Naive thymus-derived CD8-positive, alpha-beta T cell (primary cell): ENCODE measurements at regions not wholly inside any gene's neighbourhood (a gene's known extent, or its start where the extent isn't known, plus 50 kb on each side); places are given as distances from the start of the nearest gene placed in this dataset.

ENCODE experiments used
- ATAC-seq, 2 donors: fragments of 150-1000 bp; cut with Tn5 transposase in 1 of 2; sonication (Bioruptor Pico), chemical (Tn5 transposase) in 1 of 2; 1 replicate in 1 of 2; 2 replicates in 1 of 2; pipeline ENCODE4 v1.10.0; 2021; ENCODE audit warnings: mild to moderate bottlenecking in 2 of 2, moderate library complexity in 2 of 2
- POLR2A ChIA-PET: fragments of 350-600 bp; sonication (Branson Sonifier 250); formaldehyde crosslinking; loops from one replicate; lab custom pipeline; 2021; ENCODE audit warnings: antibody characterized with exemption; lab: Charles Lee
- DNase-seq, 10 donors: peaks; one replicate each; pipeline versions ENCODE4 v3.0.0 to v3.0.0-alpha.2; 2020 to 2022
- H3K27ac Mint-ChIP-seq, 10 donors: one replicate each; pipeline ENCODE4 v1.8.0; 2020 to 2022; ENCODE audit warnings: mild to moderate bottlenecking in 10 of 10, mixed read lengths in 10 of 10, moderate library complexity in 4 of 10, inconsistent platforms in 1 of 10
- H3K27me3 Mint-ChIP-seq, 5 donors: one replicate each; pipeline ENCODE4 v1.8.0; 2021 to 2022; ENCODE audit warnings: mixed read lengths in 5 of 5
- H3K36me3 Mint-ChIP-seq, 3 donors: one replicate each; pipeline ENCODE4 v1.8.0; 2020 to 2022; ENCODE audit warnings: mixed read lengths in 3 of 3, mild to moderate bottlenecking in 2 of 3, inconsistent platforms in 1 of 3
- H3K4me1 Mint-ChIP-seq, 4 donors: one replicate each; pipeline ENCODE4 v1.8.0; 2021 to 2022; ENCODE audit warnings: mixed read lengths in 4 of 4
- H3K4me3 Mint-ChIP-seq, 10 donors: one replicate each; pipeline ENCODE4 v1.8.0; 2020 to 2022; ENCODE audit warnings: mild to moderate bottlenecking in 10 of 10, mixed read lengths in 10 of 10, moderate library complexity in 6 of 10, inconsistent platforms in 1 of 10
- H3K9me3 Mint-ChIP-seq, 9 donors: one replicate each; pipeline ENCODE4 v1.8.0; 2020 to 2022; ENCODE audit warnings: mixed read lengths in 9 of 9, mild to moderate bottlenecking in 3 of 9, inconsistent platforms in 1 of 9, moderate library complexity in 1 of 9

- H3K4me3 Mint-ChIP-seq: no peak overlapping the region
- POLR2A ChIA-PET: no interaction called here
- H3K27me3 Mint-ChIP-seq: peaks cover 1 to 19% (median 5%) of the 10 kb centered on the region in 5 donors
These were observed 311.1 kb upstream of the SULF2 start for GRCh38 chr20:48096212-48096875.

GRCh38 chr20:48094944-48095343 lies 309.7 kb upstream of the SULF2 start:
- Mint-ChIP-seq H3K27me3 (peaks cover 5 to 27% (median 10%) of the 10 kb centered on the region in 5 donors), H3K27ac (no peak overlapping the region), H3K4me1 (no peaks in the 10 kb centered on the region), H3K9me3 (peaks cover 0 to 2% (median 0%) of the 10 kb centered on the region in 9 donors), H3K36me3 (no peaks in the 10 kb centered on the region), H3K4me3 (no peak overlapping the region)
- POLR2A ChIA-PET: no interaction called here
- DNase-seq (no peak), ATAC-seq (no peak)

More at GRCh38 chr20:48096212-48096875, 311.1 kb upstream of the SULF2 start:
- Mint-ChIP-seq H3K27ac (no peak overlapping the region), H3K4me1 (no peaks in the 10 kb centered on the region), H3K36me3 (no peaks in the 10 kb centered on the region), H3K9me3 (peaks cover 0 to 2% (median 0%) of the 10 kb centered on the region in 9 donors)
- ATAC-seq (no peak), DNase-seq (no peak)

DNA sequence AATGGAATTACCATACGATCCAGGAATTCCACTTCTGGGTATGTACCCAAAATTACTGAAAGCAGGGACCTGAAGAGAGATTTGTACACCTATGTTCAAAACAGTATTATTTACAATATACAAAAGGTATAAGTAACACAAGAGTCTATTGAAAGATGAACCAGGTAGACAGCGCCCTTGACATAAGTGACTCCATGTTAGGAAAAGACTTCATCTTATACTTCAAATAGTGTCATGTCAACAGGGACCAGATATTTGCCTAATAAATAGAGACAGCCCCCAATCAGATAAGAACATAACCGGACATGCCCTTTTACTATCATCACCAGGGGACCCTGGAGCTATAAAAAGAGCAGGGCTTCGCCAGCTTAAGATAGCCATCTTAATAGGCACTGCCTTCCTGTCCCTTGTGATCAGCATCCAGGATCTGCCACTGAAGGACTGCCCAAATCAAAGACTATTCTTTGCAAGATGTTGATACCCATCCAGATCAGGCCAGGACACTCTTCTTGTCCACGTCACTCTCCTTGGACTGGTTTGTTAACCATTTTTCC lies 309.0 kb upstream of the SULF2 start:
- H3K4me1 Mint-ChIP-seq: no peaks in the 10 kb centered on the region
- no peak overlapping the region for H3K27ac Mint-ChIP-seq
- H3K4me3 Mint-ChIP-seq: no peak overlapping the region
- ATAC-seq (no peak), DNase-seq (no peak)
- POLR2A ChIA-PET: no interaction called here
- H3K36me3 Mint-ChIP-seq: no peaks in the 10 kb centered on the region
- peaks cover 5 to 34% (median 14%) of the 10 kb centered on the region in 5 donors for H3K27me3 Mint-ChIP-seq
- H3K9me3 Mint-ChIP-seq: peaks cover 0 to 2% (median 0%) of the 10 kb centered on the region in 9 donors

DNA sequence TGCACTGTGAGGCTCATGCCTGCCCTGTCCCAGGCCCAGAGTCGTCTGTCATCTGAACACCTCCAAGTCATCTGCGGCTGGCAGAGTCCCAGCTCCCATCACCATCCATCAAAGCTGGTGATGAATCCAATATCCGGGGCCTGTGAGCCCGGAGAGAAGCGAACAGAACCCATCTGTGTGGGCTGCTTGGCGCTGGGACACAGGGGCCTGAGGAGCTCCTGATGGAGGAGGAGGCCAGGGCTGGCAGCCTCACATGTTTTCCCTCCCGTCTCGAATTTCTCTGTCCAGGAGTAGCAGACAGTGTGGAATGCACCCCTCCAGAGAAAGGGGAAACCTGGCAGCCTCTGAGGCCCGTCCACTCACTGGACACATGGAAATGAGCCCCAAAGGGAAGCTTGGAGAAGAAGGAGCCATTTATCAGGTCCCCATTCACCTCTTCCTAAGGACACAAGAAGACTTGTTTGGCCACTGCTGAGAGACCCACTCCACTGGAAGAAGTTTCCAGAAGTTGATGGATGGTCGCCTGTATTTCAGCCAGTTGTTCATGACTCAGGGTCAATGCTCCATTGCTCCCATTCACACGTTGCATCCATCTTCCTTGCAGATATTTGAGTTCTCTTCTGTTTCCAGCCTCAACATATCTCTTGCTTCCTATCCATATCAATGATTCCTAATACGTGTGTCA lies 307.5 kb upstream of the SULF2 start:
- POLR2A ChIA-PET: no interaction called here
- no peak for DNase-seq
- Mint-ChIP-seq H3K4me3 (no peak overlapping the region), H3K9me3 (peaks cover 0 to 3% (median 0%) of the 10 kb centered on the region in 9 donors), H3K27me3 (peaks cover 5 to 40% (median 18%) of the 10 kb centered on the region in 5 donors), H3K27ac (no peak overlapping the region), H3K36me3 (no peaks in the 10 kb centered on the region), H3K4me1 (no peaks in the 10 kb centered on the region)
- ATAC-seq: no peak

- Mint-ChIP-seq H3K27ac (no peak overlapping the region), H3K4me1 (no peaks in the 10 kb centered on the region), H3K9me3 (peaks cover 0 to 3% (median 0%) of the 10 kb centered on the region in 9 donors), H3K4me3 (no peak overlapping the region), H3K36me3 (no peaks in the 10 kb centered on the region), H3K27me3 (peaks cover 9 to 50% (median 18%) of the 10 kb centered on the region in 5 donors)
- DNase-seq: no peak
- ATAC-seq: no peak
- POLR2A ChIA-PET: no interaction called here
These were observed 305.5 kb upstream of the SULF2 start for GRCh38 chr20:48090784-48091183.

DNA sequence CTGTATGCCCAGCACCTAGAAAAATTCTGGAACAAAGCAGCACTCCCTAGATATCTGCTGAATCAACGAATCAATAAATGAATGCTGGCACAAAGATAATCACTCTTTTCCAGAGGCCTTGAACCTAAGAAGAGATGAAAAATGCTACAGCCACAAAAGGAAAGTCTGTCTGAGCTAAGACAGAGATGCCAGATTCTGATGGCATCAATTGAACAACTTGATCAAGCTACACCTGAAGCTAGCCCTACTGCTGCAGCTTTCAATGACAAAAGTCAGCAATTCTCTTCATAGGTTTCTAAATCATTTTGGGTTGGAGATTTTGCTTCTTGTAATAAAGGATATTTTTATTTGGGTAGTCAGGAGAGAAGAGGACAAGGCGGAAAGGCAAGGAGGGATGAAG lies 305.0 kb upstream of the SULF2 start:
- Mint-ChIP-seq H3K27ac (no peak overlapping the region), H3K4me3 (no peak overlapping the region), H3K36me3 (peaks cover 0 to under 1% (median 0%) of the 10 kb centered on the region in 3 donors), H3K27me3 (peaks cover 7 to 50% (median 18%) of the 10 kb centered on the region in 5 donors), H3K4me1 (no peaks in the 10 kb centered on the region), H3K9me3 (peaks cover 0 to 3% (median under 1%) of the 10 kb centered on the region in 9 donors)
- no peak for ATAC-seq
- POLR2A ChIA-PET: no interaction called here
- no peak for DNase-seq

DNA sequence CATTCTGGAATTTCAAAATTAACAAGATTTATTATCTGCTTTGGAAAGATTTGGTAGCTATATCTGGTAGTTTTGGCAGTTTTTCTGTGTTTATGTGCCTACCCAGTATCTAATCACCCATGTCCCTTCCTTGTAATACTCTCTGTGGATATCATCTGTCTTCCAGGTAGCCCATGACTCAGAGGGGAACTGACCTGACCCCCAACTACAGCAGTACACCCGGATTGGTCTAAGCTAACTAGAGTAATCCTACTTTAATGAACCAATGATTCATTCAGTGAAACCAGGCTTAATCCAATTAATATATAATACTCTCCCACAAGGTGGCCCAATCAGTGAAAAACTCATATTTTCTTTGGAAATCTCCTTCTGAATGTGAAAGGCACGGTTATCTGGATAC lies 295.3 kb upstream of the SULF2 start:
- ATAC-seq (no peak), DNase-seq (no peak)
- H3K4me1 Mint-ChIP-seq: no peaks in the 10 kb centered on the region
- POLR2A ChIA-PET: no interaction called here
- H3K4me3 Mint-ChIP-seq: no peak overlapping the region
- H3K36me3 Mint-ChIP-seq: peaks cover 0 to 4% (median 0%) of the 10 kb centered on the region in 3 donors
- peaks cover 0 to 23% (median 14%) of the 10 kb centered on the region in 5 donors for H3K27me3 Mint-ChIP-seq
- H3K27ac Mint-ChIP-seq: no peak overlapping the region
- H3K9me3 Mint-ChIP-seq: peaks cover 0 to 14% (median 6%) of the 10 kb centered on the region in 9 donors

DNA sequence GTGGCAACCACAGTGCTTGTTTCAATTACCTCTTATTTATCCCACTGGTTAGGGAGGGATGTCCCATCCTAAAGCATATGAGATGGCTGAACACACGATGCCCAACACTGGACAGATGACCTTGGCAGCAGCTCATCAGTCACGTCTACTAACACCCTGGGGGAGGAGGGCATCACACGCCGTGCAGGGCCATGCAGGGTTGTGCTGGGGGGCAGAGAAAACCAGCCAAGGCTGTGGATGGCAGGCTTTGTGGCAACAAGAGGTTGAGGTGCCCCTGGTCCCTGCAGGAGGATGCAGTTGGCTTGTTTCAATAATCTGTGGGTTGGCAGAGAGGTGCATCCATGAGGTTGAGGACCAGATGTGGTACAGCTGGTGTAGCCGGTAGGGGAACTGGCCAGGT lies 293.7 kb upstream of the SULF2 start:
- no peak overlapping the region for H3K27ac Mint-ChIP-seq
- no peak for DNase-seq
- peaks cover 1 to 23% (median 15%) of the 10 kb centered on the region in 5 donors for H3K27me3 Mint-ChIP-seq
- ATAC-seq: no peak
- H3K36me3 Mint-ChIP-seq: no peaks in the 10 kb centered on the region
- H3K4me3 Mint-ChIP-seq: no peak overlapping the region
- no peaks in the 10 kb centered on the region for H3K4me1 Mint-ChIP-seq
- POLR2A ChIA-PET: no interaction called here
- H3K9me3 Mint-ChIP-seq: peaks cover 0 to 6% (median 0%) of the 10 kb centered on the region in 9 donors

DNA sequence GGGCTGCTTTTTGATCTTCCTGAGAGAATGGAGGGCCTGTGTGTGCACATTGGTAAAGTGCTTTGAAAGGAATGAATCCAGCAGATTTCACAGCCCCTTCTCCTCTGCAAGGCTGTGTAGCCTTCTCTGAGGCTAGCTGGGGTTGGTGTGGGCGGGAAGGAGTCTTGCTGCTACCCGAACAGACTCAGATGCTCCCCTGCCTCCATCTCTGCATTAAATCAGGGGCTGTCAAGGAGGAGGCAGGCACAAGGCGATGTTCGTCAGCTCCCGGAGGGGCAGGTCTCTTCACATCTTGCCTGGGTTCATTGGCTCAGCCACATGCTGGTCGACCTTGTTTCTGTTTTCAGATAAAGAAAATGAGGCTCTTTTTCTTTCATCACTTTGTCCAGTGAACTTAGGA lies 291.5 kb upstream of the SULF2 start:
- no peaks in the 10 kb centered on the region for H3K4me1 Mint-ChIP-seq
- H3K27ac Mint-ChIP-seq: no peak overlapping the region
- H3K36me3 Mint-ChIP-seq: no peaks in the 10 kb centered on the region
- ATAC-seq (no peak), DNase-seq (no peak)
- POLR2A ChIA-PET: no interaction called here
- no peak overlapping the region for H3K4me3 Mint-ChIP-seq
- H3K27me3 Mint-ChIP-seq: peaks cover 1 to 23% (median 9%) of the 10 kb centered on the region in 5 donors
- peaks cover 0 to 3% (median 0%) of the 10 kb centered on the region in 9 donors for H3K9me3 Mint-ChIP-seq

GRCh38 chr20:48076247-48076646 lies 291.0 kb upstream of the SULF2 start:
- H3K36me3 Mint-ChIP-seq: no peaks in the 10 kb centered on the region

GRCh38 chr20:48075591-48076174 lies 290.4 kb upstream of the SULF2 start:
- POLR2A ChIA-PET: no interaction called here
- DNase-seq (no peak), ATAC-seq (no peak)
- no peak overlapping the region for H3K27ac Mint-ChIP-seq
- H3K4me3 Mint-ChIP-seq: no peak overlapping the region
- peaks cover 1 to 23% (median 9%) of the 10 kb centered on the region in 5 donors for H3K27me3 Mint-ChIP-seq
- no peaks in the 10 kb centered on the region for H3K4me1 Mint-ChIP-seq
- H3K9me3 Mint-ChIP-seq: peaks cover 0 to 3% (median 0%) of the 10 kb centered on the region in 9 donors
- H3K36me3 Mint-ChIP-seq: no peaks in the 10 kb centered on the region

More at GRCh38 chr20:48076247-48076646, 291.0 kb upstream of the SULF2 start:
- Mint-ChIP-seq H3K27me3 (peaks cover 1 to 23% (median 9%) of the 10 kb centered on the region in 5 donors), H3K4me3 (no peak overlapping the region), H3K9me3 (peaks cover 0 to 3% (median 0%) of the 10 kb centered on the region in 9 donors), H3K4me1 (no peaks in the 10 kb centered on the region), H3K27ac (no peak overlapping the region)
- POLR2A ChIA-PET: no interaction called here
- ATAC-seq (no peak), DNase-seq (no peak)

- Mint-ChIP-seq H3K4me3 (no peak overlapping the region), H3K27ac (no peak overlapping the region), H3K36me3 (no peaks in the 10 kb centered on the region), H3K27me3 (peaks cover 3 to 13% (median 9%) of the 10 kb centered on the region in 5 donors), H3K9me3 (peaks cover 0 to 3% (median 0%) of the 10 kb centered on the region in 9 donors), H3K4me1 (peaks cover 0 to 2% (median 0%) of the 10 kb centered on the region in 4 donors)
- DNase-seq (no peak), ATAC-seq (no peak)
- POLR2A ChIA-PET: no interaction called here
These were observed 285.8 kb upstream of the SULF2 start for GRCh38 chr20:48070991-48071652.
